Gastrocnemius medialis (tissue), 4 donors: ENCODE measurements at regions not wholly inside any gene's neighbourhood (a gene's known extent, or its start where the extent isn't known, plus 50 kb on each side); places are given as distances from the start of the nearest gene placed in this dataset.

Source experiments
- POLR2A ChIP-seq, 2 donors: fragments of 450-650 bp; IDR thresholded peaks; one replicate each; pipeline ENCODE4 v1.6.1; 2017; ENCODE audit warnings: antibody characterized with exemption in 2 of 2, mild to moderate bottlenecking in 2 of 2, moderate library complexity in 2 of 2
- TF ChIP-seq, protein P1 (sequence below), 5 experiments: fragments of 450-650 bp in 3 of 5; fragments of 200-600 bp in 2 of 5; sonication (generic) in 2 of 5; IDR thresholded peaks in 4 of 5; conservative IDR thresholded peaks in 1 of 5; 1 replicate in 4 of 5; 2 replicates in 1 of 5; pipeline ENCODE4 v1.5.1; 2016 to 2019; ENCODE audit warnings: antibody characterized with exemption in 5 of 5, mild to moderate bottlenecking in 3 of 5, moderate library complexity in 3 of 5

DNA sequence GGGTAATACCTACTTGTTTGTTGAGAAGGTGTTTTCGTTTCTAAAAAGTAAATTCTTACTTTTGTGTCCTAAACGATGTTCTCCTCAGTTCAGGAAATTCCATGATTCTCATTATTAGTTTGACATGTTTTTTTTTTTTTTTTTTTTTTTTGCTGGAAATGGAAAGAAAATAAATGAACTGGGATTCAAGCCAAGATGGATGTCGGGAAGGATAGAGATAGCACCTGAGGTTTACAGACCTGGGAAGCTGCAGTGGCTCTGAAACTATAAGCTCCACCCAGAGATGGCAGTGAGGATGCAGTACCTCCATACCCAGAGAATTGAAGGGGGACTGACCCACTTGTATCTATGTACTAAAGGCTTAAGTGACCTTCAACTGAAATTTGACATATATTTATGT is 334.6 kb upstream of the TGFBR2 start:
- TF ChIP-seq, protein P1, sequence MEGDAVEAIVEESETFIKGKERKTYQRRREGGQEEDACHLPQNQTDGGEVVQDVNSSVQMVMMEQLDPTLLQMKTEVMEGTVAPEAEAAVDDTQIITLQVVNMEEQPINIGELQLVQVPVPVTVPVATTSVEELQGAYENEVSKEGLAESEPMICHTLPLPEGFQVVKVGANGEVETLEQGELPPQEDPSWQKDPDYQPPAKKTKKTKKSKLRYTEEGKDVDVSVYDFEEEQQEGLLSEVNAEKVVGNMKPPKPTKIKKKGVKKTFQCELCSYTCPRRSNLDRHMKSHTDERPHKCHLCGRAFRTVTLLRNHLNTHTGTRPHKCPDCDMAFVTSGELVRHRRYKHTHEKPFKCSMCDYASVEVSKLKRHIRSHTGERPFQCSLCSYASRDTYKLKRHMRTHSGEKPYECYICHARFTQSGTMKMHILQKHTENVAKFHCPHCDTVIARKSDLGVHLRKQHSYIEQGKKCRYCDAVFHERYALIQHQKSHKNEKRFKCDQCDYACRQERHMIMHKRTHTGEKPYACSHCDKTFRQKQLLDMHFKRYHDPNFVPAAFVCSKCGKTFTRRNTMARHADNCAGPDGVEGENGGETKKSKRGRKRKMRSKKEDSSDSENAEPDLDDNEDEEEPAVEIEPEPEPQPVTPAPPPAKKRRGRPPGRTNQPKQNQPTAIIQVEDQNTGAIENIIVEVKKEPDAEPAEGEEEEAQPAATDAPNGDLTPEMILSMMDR (IDR thresholded peaks at IDR 0.05 in 4 of 5, conservative IDR thresholded peaks at IDR 0.05 in 1 of 5) = no peak
- no peak for TF ChIP-seq POLR2A (IDR thresholded peaks at IDR 0.05)
